Loucy (cell line): ENCODE measurements at regions not wholly inside any gene's neighbourhood (a gene's known extent, or its start where the extent isn't known, plus 50 kb on each side); places are given as distances from the start of the nearest gene placed in this dataset.

Source experiments
- H2AFZ ChIP-seq: fragments of 200-600 bp; sonication (generic); 2 replicates; pipeline ENCODE4 v1.6.0; 2016; ENCODE audit warnings: antibody characterized with exemption, mild to moderate bottlenecking, low read length, moderate library complexity
- H3F3A ChIP-seq: fragments of 200-600 bp; 2 replicates; pipeline ENCODE4 v1.6.0; 2016; ENCODE audit warnings: antibody characterized with exemption, low read depth, mild to moderate bottlenecking
- H3K27me3 ChIP-seq: fragments of 200-600 bp; sonication (generic); 2 replicates; pipeline ENCODE4 v1.6.1; 2014; ENCODE audit warnings: low read length, mild to moderate bottlenecking; ENCODE audit not compliant: insufficient read depth, poor library complexity, severe bottlenecking
- H3K36me3 ChIP-seq: fragments of 200-600 bp; sonication (generic); 2 replicates; pipeline ENCODE4 v1.6.1; 2016; ENCODE audit warnings: low read length; ENCODE audit not compliant: insufficient read depth
- H3K4me1 ChIP-seq: fragments of 200-600 bp; sonication (generic); 2 replicates; pipeline ENCODE4 v1.5.1; 2014; ENCODE audit warnings: low read length, mild to moderate bottlenecking; ENCODE audit not compliant: insufficient read depth, poor library complexity, severe bottlenecking
- H3K4me2 ChIP-seq: fragments of 200-600 bp; sonication (generic); 2 replicates; pipeline ENCODE4 v1.6.0; 2014; ENCODE audit warnings: antibody characterized with exemption, low read length, low read depth, mild to moderate bottlenecking; ENCODE audit not compliant: poor library complexity, severe bottlenecking
- H3K4me3 ChIP-seq: fragments of 200-600 bp; sonication (generic); 2 replicates; pipeline ENCODE4 v1.5.1; 2014; ENCODE audit warnings: low read length, mild to moderate bottlenecking, mixed read lengths; ENCODE audit not compliant: poor library complexity, severe bottlenecking
- H3K79me2 ChIP-seq: fragments of 200-600 bp; sonication (generic); 2 replicates; pipeline ENCODE4 v1.6.1; 2014; ENCODE audit warnings: low read length; ENCODE audit not compliant: insufficient read depth
- H3K9ac ChIP-seq: fragments of 200-600 bp; sonication (generic); 2 replicates; pipeline ENCODE4 v1.6.0; 2014; ENCODE audit warnings: mild to moderate bottlenecking, low read depth, low read length, moderate library complexity; ENCODE audit not compliant: poor library complexity, severe bottlenecking
- H3K9me2 ChIP-seq: fragments of 200-600 bp; sonication (generic); replicated peaks from 2 replicates; pipeline ENCODE4 v1.6.1; 2016; ENCODE audit warnings: low read depth, low read length, mixed read lengths
- H3K9me3 ChIP-seq: fragments of 200-600 bp; sonication (generic); 2 replicates; pipeline ENCODE4 v1.6.1; 2014; ENCODE audit warnings: mild to moderate bottlenecking, antibody characterized with exemption, low read length, low read depth; ENCODE audit not compliant: insufficient read depth
- H4K20me1 ChIP-seq: fragments of 200-600 bp; sonication (generic); 2 replicates; pipeline ENCODE4 v1.6.0; 2014; ENCODE audit warnings: antibody characterized with exemption, low read length, mild to moderate bottlenecking; ENCODE audit not compliant: insufficient read depth, poor library complexity, severe bottlenecking
- CTCF ChIP-seq: fragments of 200-600 bp; sonication (generic); conservative IDR thresholded peaks from 2 replicates; pipeline ENCODE4 v1.5.1; 2014; ENCODE audit warnings: mild to moderate bottlenecking, antibody characterized with exemption, low read length
- EZH2phosphoT487 ChIP-seq: fragments of 200-600 bp; IDR thresholded peaks from 2 replicates; pipeline ENCODE4 v1.6.1; 2018; ENCODE audit warnings: antibody characterized with exemption, mild to moderate bottlenecking, moderate library complexity, borderline replicate concordance

- H3K4me1 ChIP-seq, result no peaks in the 10 kb centered on the region
- no peaks in the 10 kb centered on the region for H3K36me3 ChIP-seq
- no peaks in the 10 kb centered on the region for H3F3A ChIP-seq
- H4K20me1 ChIP-seq, result no peaks in the 10 kb centered on the region
- no peak overlapping the region for H3K4me3 ChIP-seq
- no peak overlapping the region for H2AFZ ChIP-seq
- H3K9me2 ChIP-seq, result no peaks in the 10 kb centered on the region
- no peak overlapping the region for H3K4me2 ChIP-seq
- TF ChIP-seq CTCF, result no peak
- no peak for TF ChIP-seq EZH2phosphoT487
- H3K9ac ChIP-seq, result no peak overlapping the region
- no peaks in the 10 kb centered on the region for H3K27me3 ChIP-seq
- H3K9me3 ChIP-seq, result no peaks in the 10 kb centered on the region
- no peaks in the 10 kb centered on the region for H3K79me2 ChIP-seq
Measured at GRCh38 chr10:106399112-106399511, 765.4 kb downstream of the SORCS1 start.

GRCh38 chr10:106396192-106396591 is 768.3 kb downstream of the SORCS1 start:
- TF ChIP-seq EZH2phosphoT487 (no peak), CTCF (no peak)
- Histone ChIP-seq H3F3A (no peaks in the 10 kb centered on the region), H4K20me1 (no peaks in the 10 kb centered on the region), H3K9me3 (no peaks in the 10 kb centered on the region), H3K36me3 (no peaks in the 10 kb centered on the region), H2AFZ (no peak overlapping the region), H3K4me2 (no peak overlapping the region), H3K9me2 (no peaks in the 10 kb centered on the region), H3K79me2 (no peaks in the 10 kb centered on the region), H3K4me3 (no peak overlapping the region), H3K4me1 (no peaks in the 10 kb centered on the region), H3K27me3 (no peaks in the 10 kb centered on the region), H3K9ac (no peak overlapping the region)

- Histone ChIP-seq H3K9me3 (no peaks in the 10 kb centered on the region), H3K27me3 (no peaks in the 10 kb centered on the region), H3K79me2 (no peaks in the 10 kb centered on the region), H3F3A (no peaks in the 10 kb centered on the region), H4K20me1 (no peaks in the 10 kb centered on the region), H3K9me2 (no peaks in the 10 kb centered on the region), H3K4me3 (no peak overlapping the region), H3K9ac (no peak overlapping the region), H2AFZ (no peak overlapping the region), H3K4me2 (no peak overlapping the region), H3K4me1 (no peaks in the 10 kb centered on the region), H3K36me3 (no peaks in the 10 kb centered on the region)
- TF ChIP-seq CTCF (no peak), EZH2phosphoT487 (no peak)
Measured at GRCh38 chr10:106395041-106395749, 769.3 kb downstream of the SORCS1 start.
